Liver (tissue), 8 donors: ENCODE measurements at regions not wholly inside any gene's neighbourhood (a gene's known extent, or its start where the extent isn't known, plus 50 kb on each side); places are given as distances from the start of the nearest gene placed in this dataset.

ENCODE experiments used
- DNase-seq: peaks from one replicate; pipeline ENCODE4 v3.0.0-alpha.2; 2017; ENCODE audit warnings: low spot score
- H3K27ac ChIP-seq, 2 donors: one replicate each; pipeline ENCODE4 v1.7.0; 2013; ENCODE audit warnings: inconsistent platforms in 2 of 2, low read length in 2 of 2, control low read depth in 1 of 2, low read depth in 1 of 2, mild to moderate bottlenecking in 1 of 2
- H3K27me3 ChIP-seq, 4 donors: one replicate each; pipeline versions ENCODE4 v1.6.1 to v1.7.0; 2013; ENCODE audit warnings: low read length in 3 of 4, inconsistent platforms in 1 of 4, mild to moderate bottlenecking in 1 of 4, moderate library complexity in 1 of 4; ENCODE audit not compliant: control insufficient read depth in 4 of 4, insufficient read depth in 4 of 4
- H3K36me3 ChIP-seq, 4 donors: one replicate each; pipeline versions ENCODE4 v1.6.1 to v1.7.0; 2013; ENCODE audit warnings: low read length in 3 of 4, mild to moderate bottlenecking in 3 of 4, low read depth in 1 of 4, moderate library complexity in 1 of 4; ENCODE audit not compliant: control insufficient read depth in 4 of 4, insufficient read depth in 3 of 4
- H3K4me1 ChIP-seq, 4 donors: one replicate each; pipeline versions ENCODE4 v1.6.1 to v1.7.0; 2013; ENCODE audit warnings: low read length in 3 of 4, mild to moderate bottlenecking in 3 of 4, moderate library complexity in 1 of 4; ENCODE audit not compliant: control insufficient read depth in 4 of 4, insufficient read depth in 4 of 4
- H3K4me3 ChIP-seq, 3 donors: one replicate each; pipeline versions ENCODE4 v1.6.1 to v1.7.0; 2013; ENCODE audit warnings: low read length in 3 of 3, control low read depth in 1 of 3, low read depth in 1 of 3, mild to moderate bottlenecking in 1 of 3
- H3K9ac ChIP-seq, 2 donors: one replicate each; pipeline ENCODE4 v1.7.0; 2013; ENCODE audit warnings: low read length in 2 of 2, mild to moderate bottlenecking in 2 of 2, moderate library complexity in 2 of 2, control low read depth in 1 of 2, low read depth in 1 of 2
- H3K9me3 ChIP-seq, 4 donors: one replicate each; pipeline versions ENCODE4 v1.6.1 to v1.7.0; 2013; ENCODE audit warnings: low read length in 3 of 4; ENCODE audit not compliant: control insufficient read depth in 4 of 4
- ATF3 ChIP-seq: IDR thresholded peaks from 2 replicates; pipeline ENCODE4 v1.6.1; 2016; ENCODE audit warnings: antibody characterized with exemption
- CTCF ChIP-seq: fragments of 150-350 bp; IDR thresholded peaks from 2 replicates; pipeline ENCODE4 v1.5.1; 2017; ENCODE audit warnings: improper control_type of control experiment, low read depth, low read length; ENCODE audit not compliant: missing input control
- EGR1 ChIP-seq, 2 donors: IDR thresholded peaks; 2 replicates each; pipeline ENCODE4 v1.6.1; 2016 to 2018; ENCODE audit warnings: antibody characterized with exemption in 2 of 2, low read depth in 2 of 2
- FOXA1 ChIP-seq: IDR thresholded peaks from 2 replicates; pipeline ENCODE4 v1.6.1; 2016; ENCODE audit warnings: antibody characterized with exemption
- FOXA2 ChIP-seq: IDR thresholded peaks from 2 replicates; pipeline ENCODE4 v1.6.1; 2016; ENCODE audit warnings: antibody characterized with exemption
- GABPA ChIP-seq, 2 donors: IDR thresholded peaks in 1 of 2; conservative IDR thresholded peaks in 1 of 2; 2 replicates each; pipeline ENCODE4 v1.6.1; 2016; ENCODE audit warnings: antibody characterized with exemption in 2 of 2, mild to moderate bottlenecking in 1 of 2, moderate library complexity in 1 of 2
- HNF4A ChIP-seq, 2 donors: conservative IDR thresholded peaks; 2 replicates each; pipeline ENCODE4 v1.6.1; 2016; ENCODE audit warnings: antibody characterized with exemption in 2 of 2, mild to moderate bottlenecking in 2 of 2
- HNF4G ChIP-seq: IDR thresholded peaks from 2 replicates; pipeline ENCODE4 v1.6.1; 2016; ENCODE audit warnings: antibody characterized with exemption
- JUND ChIP-seq, 2 donors: IDR thresholded peaks; 2 replicates each; pipeline ENCODE4 v1.6.1; 2016; ENCODE audit warnings: antibody characterized with exemption in 2 of 2
- MAX ChIP-seq: IDR thresholded peaks from 2 replicates; pipeline ENCODE4 v1.6.1; 2016; ENCODE audit warnings: antibody characterized with exemption
- NR2F2 ChIP-seq: IDR thresholded peaks from 2 replicates; pipeline ENCODE4 v1.6.1; 2016; ENCODE audit warnings: antibody characterized with exemption
- RAD21 ChIP-seq, 2 donors: IDR thresholded peaks; 2 replicates each; pipeline ENCODE4 v1.6.1; 2016; ENCODE audit warnings: antibody characterized with exemption in 2 of 2, mild to moderate bottlenecking in 2 of 2
- REST ChIP-seq: IDR thresholded peaks from 2 replicates; pipeline ENCODE4 v1.6.1; 2016; ENCODE audit warnings: antibody characterized with exemption, mild to moderate bottlenecking
- RXRA ChIP-seq, 2 donors: IDR thresholded peaks; 2 replicates each; pipeline ENCODE4 v1.6.1; 2017 to 2018; ENCODE audit warnings: antibody characterized with exemption in 2 of 2, mild to moderate bottlenecking in 1 of 2
- SP1 ChIP-seq: IDR thresholded peaks from 2 replicates; pipeline ENCODE4 v1.6.1; 2018; ENCODE audit warnings: antibody characterized with exemption, mild to moderate bottlenecking
- TAF1 ChIP-seq: conservative IDR thresholded peaks from 2 replicates; pipeline ENCODE4 v1.6.1; 2016; ENCODE audit warnings: antibody characterized with exemption, mild to moderate bottlenecking
- YY1 ChIP-seq: IDR thresholded peaks from 2 replicates; pipeline ENCODE4 v1.6.1; 2016; ENCODE audit warnings: antibody characterized with exemption, mild to moderate bottlenecking
- ZBTB33 ChIP-seq: IDR thresholded peaks from 2 replicates; pipeline ENCODE4 v1.6.1; 2016; ENCODE audit warnings: antibody characterized with exemption
- WGBS: extraction: QIAGEN DNeasy Blood & Tissue Kit; methylation state at CpG from one replicate; pipeline ENCODE4 v1.1.7; 2013; 5-methylcytosine and 5-hydroxymethylcytosine counted together
- donor health status: healthy.
- donor health status: healthy.
- donor health status: healthy.
- donor health status: healthy.
- donor health status: healthy.

- Histone ChIP-seq H3K4me1 (peaks cover 0 to 6% (median 2%) of the 10 kb centered on the region in 4 donors), H3K27ac (no peak overlapping the region), H3K27me3 (no peaks in the 10 kb centered on the region), H3K4me3 (no peak overlapping the region), H3K9ac (no peak overlapping the region), H3K36me3 (no peaks in the 10 kb centered on the region), H3K9me3 (no peaks in the 10 kb centered on the region)
- DNase-seq, result no peak
- 90% methylated on average over 17 of the region's 17 CpGs for WGBS
- TF ChIP-seq FOXA2 (no peak), RXRA (IDR thresholded peaks at IDR 0.05) (no peak), FOXA1 (no peak), ZBTB33 (no peak), ATF3 (no peak), HNF4G (no peak), RAD21 (IDR thresholded peaks at IDR 0.05) (no peak), MAX (no peak), HNF4A (conservative IDR thresholded peaks at IDR 0.05) (no peak), SP1 (no peak), JUND (IDR thresholded peaks at IDR 0.05) (no peak), YY1 (no peak), NR2F2 (no peak), TAF1 (no peak), EGR1 (IDR thresholded peaks at IDR 0.05; ENCODE audit: low read depth in 2 of 2) (no peak)
Observed at GRCh38 chr21:41682719-41683179, 84.1 kb downstream of the RIPK4 start.

GRCh38 chr21:41681939-41682718, 84.7 kb downstream of the RIPK4 start:
- Histone ChIP-seq H3K27me3 (no peaks in the 10 kb centered on the region), H3K9me3 (no peaks in the 10 kb centered on the region), H3K4me1 (peaks cover 0 to 6% (median 2%) of the 10 kb centered on the region in 4 donors), H3K4me3 (no peak overlapping the region), H3K9ac (no peak overlapping the region), H3K36me3 (no peaks in the 10 kb centered on the region), H3K27ac (no peak overlapping the region)
- 90% methylated on average over 24 of the region's 24 CpGs for WGBS
- no peak for DNase-seq
- TF ChIP-seq EGR1 (IDR thresholded peaks at IDR 0.05; ENCODE audit: low read depth in 2 of 2), result no peak
- no peak for TF ChIP-seq GABPA (IDR thresholded peaks at IDR 0.05 in 1 of 2, conservative IDR thresholded peaks at IDR 0.05 in 1 of 2)
- no peak for TF ChIP-seq RXRA (IDR thresholded peaks at IDR 0.05)
- no peak for TF ChIP-seq REST
- TF ChIP-seq RAD21 (IDR thresholded peaks at IDR 0.05), result no peak
- no peak for TF ChIP-seq YY1
- no peak for TF ChIP-seq JUND (IDR thresholded peaks at IDR 0.05)
- no peak for TF ChIP-seq ZBTB33
- no peak for TF ChIP-seq FOXA1
- no peak for TF ChIP-seq NR2F2
- TF ChIP-seq CTCF, result no peak
